ENCODE measurements at regions not wholly inside any gene's neighbourhood (a gene's known extent, or its start where the extent isn't known, plus 50 kb on each side); places are given as distances from the start of the nearest gene placed in this dataset.

- peaks cover 0 to 1% (median 0%) of the 10 kb centered on the region in 4 donors for H3K4me1 Mint-ChIP-seq
- Histone ChIP-seq H3K4me3 (ENCODE audit: low read length in 2 of 2) (no peak overlapping the region), H3K9me3 (ENCODE audit: control insufficient read depth in 1 of 2, low read length in 2 of 2) (no peaks in the 10 kb centered on the region), H3K36me3 (ENCODE audit: insufficient read depth, low read length) (no peaks in the 10 kb centered on the region), H3K27me3 (ENCODE audit: insufficient read depth, low read length) (no peaks in the 10 kb centered on the region), H3K4me1 (ENCODE audit: insufficient read depth, low read length) (no peaks in the 10 kb centered on the region), H3K27ac (ENCODE audit: low read depth, low read length) (no peak overlapping the region)
- intact Hi-C loops (cut with micrococcal nuclease): no loop called here
- H3K27ac Mint-ChIP-seq: no peak overlapping the region
- H3K36me3 Mint-ChIP-seq: no peaks in the 10 kb centered on the region
- no peak overlapping the region for H3K4me3 Mint-ChIP-seq
- peaks cover 0 to 6% (median 0%) of the 10 kb centered on the region in 8 donors for H3K9me3 Mint-ChIP-seq
- CTCF ChIA-PET (ENCODE audit: partially characterized antibody): no interaction called here
- POLR2A ChIA-PET (ENCODE audit: partially characterized antibody): no interaction called here
- no peaks in the 10 kb centered on the region for H3K27me3 Mint-ChIP-seq
- no peak for DNase-seq
These were observed 167.4 kb downstream of the PHLDA1 start for GRCh38 chr12:75864161-75864560.

- Mint-ChIP-seq H3K27ac (no peak overlapping the region), H3K27me3 (peaks cover 0 to under 1% of the 10 kb centered on the region in 2 donors), H3K36me3 (no peaks in the 10 kb centered on the region), H3K4me1 (peaks cover 0 to 1% (median 0%) of the 10 kb centered on the region in 4 donors), H3K4me3 (no peak overlapping the region), H3K9me3 (peaks cover 0 to 6% (median 0%) of the 10 kb centered on the region in 8 donors)
- no peak for DNase-seq
- Histone ChIP-seq H3K27me3 (ENCODE audit: insufficient read depth, low read length) (no peaks in the 10 kb centered on the region), H3K27ac (ENCODE audit: low read depth, low read length) (no peak overlapping the region), H3K4me1 (ENCODE audit: insufficient read depth, low read length) (no peaks in the 10 kb centered on the region), H3K9me3 (ENCODE audit: control insufficient read depth in 1 of 2, low read length in 2 of 2) (no peaks in the 10 kb centered on the region), H3K36me3 (ENCODE audit: insufficient read depth, low read length) (no peaks in the 10 kb centered on the region), H3K4me3 (ENCODE audit: low read length in 2 of 2) (no peak overlapping the region)
- intact Hi-C loops (cut with micrococcal nuclease): no loop called here
- CTCF ChIA-PET (ENCODE audit: partially characterized antibody): no interaction called here
- POLR2A ChIA-PET (ENCODE audit: partially characterized antibody): no interaction called here
These were observed 168.0 kb downstream of the PHLDA1 start for GRCh38 chr12:75863533-75863932.

GRCh38 chr12:75862692-75863471, 168.7 kb downstream of the PHLDA1 start:
- Mint-ChIP-seq H3K4me3 (no peak overlapping the region), H3K27me3 (peaks cover 0 to 1% of the 10 kb centered on the region in 2 donors), H3K4me1 (peaks cover 0 to 1% (median 0%) of the 10 kb centered on the region in 4 donors), H3K36me3 (no peaks in the 10 kb centered on the region), H3K9me3 (peaks cover 0 to 6% (median 0%) of the 10 kb centered on the region in 8 donors), H3K27ac (no peak overlapping the region)
- ChIA-PET CTCF (ENCODE audit: partially characterized antibody) (no interaction called here), POLR2A (ENCODE audit: partially characterized antibody) (no interaction called here)
- H3K36me3 ChIP-seq (ENCODE audit: insufficient read depth, low read length): no peaks in the 10 kb centered on the region
- intact Hi-C loops (cut with micrococcal nuclease): no loop called here
- H3K27me3 ChIP-seq (ENCODE audit: insufficient read depth, low read length): no peaks in the 10 kb centered on the region
- H3K4me3 ChIP-seq (ENCODE audit: low read length in 2 of 2): no peak overlapping the region
- H3K9me3 ChIP-seq (ENCODE audit: control insufficient read depth in 1 of 2, low read length in 2 of 2): no peaks in the 10 kb centered on the region
- DNase-seq: no peak
- H3K27ac ChIP-seq (ENCODE audit: low read depth, low read length): no peak overlapping the region
- H3K4me1 ChIP-seq (ENCODE audit: insufficient read depth, low read length): no peaks in the 10 kb centered on the region

GRCh38 chr12:75859868-75860267, 171.7 kb downstream of the PHLDA1 start:
- no peak overlapping the region for H3K4me3 Mint-ChIP-seq

GRCh38 chr12:75856235-75856634, 175.3 kb downstream of the PHLDA1 start:
- H3K4me3 Mint-ChIP-seq: no peak overlapping the region
- Histone ChIP-seq H3K36me3 (ENCODE audit: insufficient read depth, low read length) (no peaks in the 10 kb centered on the region), H3K27ac (ENCODE audit: low read depth, low read length) (no peak overlapping the region), H3K27me3 (ENCODE audit: insufficient read depth, low read length) (no peaks in the 10 kb centered on the region), H3K4me3 (ENCODE audit: low read length in 2 of 2) (no peak overlapping the region), H3K9me3 (ENCODE audit: control insufficient read depth in 1 of 2, low read length in 2 of 2) (no peaks in the 10 kb centered on the region), H3K4me1 (ENCODE audit: insufficient read depth, low read length) (no peaks in the 10 kb centered on the region)
- H3K27me3 Mint-ChIP-seq: peaks cover 0 to 14% of the 10 kb centered on the region in 2 donors
- H3K4me1 Mint-ChIP-seq: no peaks in the 10 kb centered on the region
- intact Hi-C loops (cut with micrococcal nuclease): no loop called here
- no peak for DNase-seq
- H3K36me3 Mint-ChIP-seq: no peaks in the 10 kb centered on the region
- no peak overlapping the region for H3K27ac Mint-ChIP-seq
- POLR2A ChIA-PET (ENCODE audit: partially characterized antibody): no interaction called here
- CTCF ChIA-PET (ENCODE audit: partially characterized antibody): no interaction called here
- no peaks in the 10 kb centered on the region for H3K9me3 Mint-ChIP-seq

More at GRCh38 chr12:75859868-75860267, 171.7 kb downstream of the PHLDA1 start:
- ChIA-PET CTCF (ENCODE audit: partially characterized antibody) (no interaction called here), POLR2A (ENCODE audit: partially characterized antibody) (no interaction called here)
- no peaks in the 10 kb centered on the region for H3K9me3 ChIP-seq (ENCODE audit: control insufficient read depth in 1 of 2, low read length in 2 of 2)
- H3K27ac ChIP-seq (ENCODE audit: low read depth, low read length): no peak overlapping the region
- H3K36me3 Mint-ChIP-seq: no peaks in the 10 kb centered on the region
- no peaks in the 10 kb centered on the region for H3K4me1 ChIP-seq (ENCODE audit: insufficient read depth, low read length)
- H3K4me3 ChIP-seq (ENCODE audit: low read length in 2 of 2): no peak overlapping the region
- H3K27me3 Mint-ChIP-seq: peaks cover 0 to 1% of the 10 kb centered on the region in 2 donors
- intact Hi-C loops (cut with micrococcal nuclease): no loop called here
- no peak for DNase-seq
- no peaks in the 10 kb centered on the region for H3K36me3 ChIP-seq (ENCODE audit: insufficient read depth, low read length)
- H3K27me3 ChIP-seq (ENCODE audit: insufficient read depth, low read length): no peaks in the 10 kb centered on the region
- no peak overlapping the region for H3K27ac Mint-ChIP-seq
- H3K9me3 Mint-ChIP-seq: no peaks in the 10 kb centered on the region
- H3K4me1 Mint-ChIP-seq: no peaks in the 10 kb centered on the region

GRCh38 chr12:75855360-75855759, 176.2 kb downstream of the PHLDA1 start:
- ChIA-PET POLR2A (ENCODE audit: partially characterized antibody) (no interaction called here), CTCF (ENCODE audit: partially characterized antibody) (no interaction called here)
- Histone ChIP-seq H3K27ac (ENCODE audit: low read depth, low read length) (no peak overlapping the region), H3K9me3 (ENCODE audit: control insufficient read depth in 1 of 2, low read length in 2 of 2) (no peaks in the 10 kb centered on the region), H3K4me1 (ENCODE audit: insufficient read depth, low read length) (no peaks in the 10 kb centered on the region), H3K4me3 (ENCODE audit: low read length in 2 of 2) (no peak overlapping the region), H3K27me3 (ENCODE audit: insufficient read depth, low read length) (no peaks in the 10 kb centered on the region), H3K36me3 (ENCODE audit: insufficient read depth, low read length) (no peaks in the 10 kb centered on the region)
- no peaks in the 10 kb centered on the region for H3K4me1 Mint-ChIP-seq
- intact Hi-C loops (cut with micrococcal nuclease): no loop called here
- DNase-seq: no peak
- H3K9me3 Mint-ChIP-seq: no peaks in the 10 kb centered on the region
- H3K4me3 Mint-ChIP-seq: no peak overlapping the region
- H3K27ac Mint-ChIP-seq: no peak overlapping the region
- H3K27me3 Mint-ChIP-seq: peaks cover 0 to 14% of the 10 kb centered on the region in 2 donors
- no peaks in the 10 kb centered on the region for H3K36me3 Mint-ChIP-seq

GRCh38 chr12:75854681-75855309, 176.8 kb downstream of the PHLDA1 start:
- DNase-seq: no peak
- intact Hi-C loops (cut with micrococcal nuclease): no loop called here
- Histone ChIP-seq H3K27me3 (ENCODE audit: insufficient read depth, low read length) (no peaks in the 10 kb centered on the region), H3K9me3 (ENCODE audit: control insufficient read depth in 1 of 2, low read length in 2 of 2) (no peaks in the 10 kb centered on the region), H3K36me3 (ENCODE audit: insufficient read depth, low read length) (no peaks in the 10 kb centered on the region), H3K27ac (ENCODE audit: low read depth, low read length) (no peak overlapping the region), H3K4me3 (ENCODE audit: low read length in 2 of 2) (no peak overlapping the region), H3K4me1 (ENCODE audit: insufficient read depth, low read length) (no peaks in the 10 kb centered on the region)
- Mint-ChIP-seq H3K27me3 (peaks cover 0 to 14% of the 10 kb centered on the region in 2 donors), H3K27ac (no peak overlapping the region), H3K4me3 (no peak overlapping the region), H3K36me3 (no peaks in the 10 kb centered on the region), H3K9me3 (no peaks in the 10 kb centered on the region), H3K4me1 (no peaks in the 10 kb centered on the region)
- ChIA-PET POLR2A (ENCODE audit: partially characterized antibody) (no interaction called here), CTCF (ENCODE audit: partially characterized antibody) (no interaction called here)
